GM21423 (cell line): ENCODE measurements at regions not wholly inside any gene's neighbourhood (a gene's known extent, or its start where the extent isn't known, plus 50 kb on each side); places are given as distances from the start of the nearest gene placed in this dataset.

ENCODE experiments used
- ATAC-seq: cut with Tn5 transposase; IDR thresholded peaks from one replicate; pipeline ENCODE4 v1.9.1; 2021; ENCODE audit warnings: mild to moderate bottlenecking, moderate library complexity; ENCODE audit not compliant: unreplicated experiment

- no peak for ATAC-seq
These were observed 153.8 kb upstream of the CMC1 start for GRCh38 chr3:28087591-28087990.

- no peak for ATAC-seq
These were observed 152.4 kb upstream of the CMC1 start for GRCh38 chr3:28088811-28089526.

GRCh38 chr3:28089527-28089897 is 151.9 kb upstream of the CMC1 start:
- ATAC-seq: no peak

- ATAC-seq: no peak
These were observed 142.1 kb upstream of the CMC1 start for GRCh38 chr3:28099296-28099695.

GRCh38 chr3:28101705-28102104 is 139.7 kb upstream of the CMC1 start:
- no peak for ATAC-seq

- no peak for ATAC-seq
These were observed 137.6 kb upstream of the CMC1 start for GRCh38 chr3:28103861-28104260.

GRCh38 chr3:28104896-28105534 is 136.4 kb upstream of the CMC1 start:
- no peak for ATAC-seq

- ATAC-seq: no peak
These were observed 131.6 kb upstream of the CMC1 start for GRCh38 chr3:28109829-28110228.

GRCh38 chr3:28110869-28111268 is 130.6 kb upstream of the CMC1 start:
- ATAC-seq: no peak

GRCh38 chr3:28114893-28115292 is 126.5 kb upstream of the CMC1 start:
- ATAC-seq: no peak

GRCh38 chr3:28115316-28115715 is 126.1 kb upstream of the CMC1 start:
- no peak for ATAC-seq

- ATAC-seq: no peak
These were observed 123.8 kb upstream of the CMC1 start for GRCh38 chr3:28117598-28117997.

- ATAC-seq: no peak
These were observed 123.3 kb upstream of the CMC1 start for GRCh38 chr3:28118087-28118486.

GRCh38 chr3:28122227-28122626 is 119.2 kb upstream of the CMC1 start:
- ATAC-seq: no peak

- no peak for ATAC-seq
These were observed 116.5 kb upstream of the CMC1 start for GRCh38 chr3:28124882-28125281.

GRCh38 chr3:28125342-28125741 is 116.1 kb upstream of the CMC1 start:
- no peak for ATAC-seq

- no peak for ATAC-seq
These were observed 110.6 kb upstream of the CMC1 start for GRCh38 chr3:28130836-28131235.

- ATAC-seq: no peak
These were observed 108.5 kb upstream of the CMC1 start for GRCh38 chr3:28132941-28133340.

GRCh38 chr3:28134198-28134597 is 107.2 kb upstream of the CMC1 start:
- no peak for ATAC-seq

- no peak for ATAC-seq
These were observed 106.5 kb upstream of the CMC1 start for GRCh38 chr3:28134792-28135375.

GRCh38 chr3:28136607-28137216 is 104.7 kb upstream of the CMC1 start:
- ATAC-seq: no peak

GRCh38 chr3:28138043-28138610 is 103.3 kb upstream of the CMC1 start:
- no peak for ATAC-seq
